ENCODE measurements at regions not wholly inside any gene's neighbourhood (a gene's known extent, or its start where the extent isn't known, plus 50 kb on each side); places are given as distances from the start of the nearest gene placed in this dataset.

GRCh38 chrX:805103-805670 is 174.6 kb downstream of the SHOX start:
- TF ChIP-seq CTCF (IDR thresholded peaks at IDR 0.05) (no peak), POLR2A (IDR thresholded peaks at IDR 0.05) (no peak)

Measured in adrenal gland (tissue), 5 donors.